ENCODE measurements at regions not wholly inside any gene's neighbourhood (a gene's known extent, or its start where the extent isn't known, plus 50 kb on each side); places are given as distances from the start of the nearest gene placed in this dataset.

GRCh38 chr6:119653329-119653728, 303.8 kb upstream of the MAN1A1 start:
- TF ChIP-seq CTCF (IDR thresholded peaks at IDR 0.05) = no peak
- no peak for TF ChIP-seq POLR2A (IDR thresholded peaks at IDR 0.05)

Measured in lower leg skin (tissue), 3 donors.